Cardiac muscle cell (in vitro differentiated cells and primary cell): ENCODE measurements at regions not wholly inside any gene's neighbourhood (a gene's known extent, or its start where the extent isn't known, plus 50 kb on each side); places are given as distances from the start of the nearest gene placed in this dataset.

Experiments
- DNase-seq, 2 donors: peaks; one replicate each; pipeline versions ENCODE4 v3.0.0 to v3.0.0-alpha.2; 2010 to 2017; ENCODE audit warnings: low read depth in 1 of 2, low spot score in 1 of 2
- H3K27ac ChIP-seq: fragments of 200-600 bp; sonication (generic); 2 replicates; pipeline ENCODE4 v1.5.1; 2016
- H3K27me3 ChIP-seq: fragments of 200-600 bp; sonication (generic); 2 replicates; pipeline ENCODE4 v1.6.0; 2016; ENCODE audit warnings: control low read depth
- H3K36me3 ChIP-seq: fragments of 200-600 bp; sonication (generic); 2 replicates; pipeline ENCODE4 v1.5.1; 2016; ENCODE audit warnings: control low read depth
- H3K4me1 ChIP-seq: fragments of 200-600 bp; sonication (generic); 2 replicates; pipeline ENCODE4 v1.8.1; 2017; ENCODE audit warnings: low read depth, mild to moderate bottlenecking, mixed run types
- H3K4me3 ChIP-seq: fragments of 200-600 bp; sonication (generic); 2 replicates; pipeline ENCODE4 v1.5.1; 2016; ENCODE audit warnings: mild to moderate bottlenecking
- H3K9me3 ChIP-seq: fragments of 200-600 bp; sonication (generic); 2 replicates; pipeline ENCODE4 v1.5.1; 2017; ENCODE audit warnings: low read depth, mild to moderate bottlenecking, control low read depth
- CTCF ChIP-seq: IDR thresholded peaks from 2 replicates; pipeline ENCODE4 v1.5.1; 2012; ENCODE audit warnings: low read depth, mild to moderate bottlenecking, low read length

GRCh38 chr3:11903447-11903846 lies 56.8 kb upstream of the TAMM41 start:
- no peak overlapping the region for H3K27ac ChIP-seq
- no peak for TF ChIP-seq CTCF
- H3K9me3 ChIP-seq = no peaks in the 10 kb centered on the region
- H3K27me3 ChIP-seq = no peaks in the 10 kb centered on the region
- DNase-seq = no peak
- no peaks in the 10 kb centered on the region for H3K36me3 ChIP-seq
- H3K4me3 ChIP-seq = no peak overlapping the region
- no peaks in the 10 kb centered on the region for H3K4me1 ChIP-seq

DNA sequence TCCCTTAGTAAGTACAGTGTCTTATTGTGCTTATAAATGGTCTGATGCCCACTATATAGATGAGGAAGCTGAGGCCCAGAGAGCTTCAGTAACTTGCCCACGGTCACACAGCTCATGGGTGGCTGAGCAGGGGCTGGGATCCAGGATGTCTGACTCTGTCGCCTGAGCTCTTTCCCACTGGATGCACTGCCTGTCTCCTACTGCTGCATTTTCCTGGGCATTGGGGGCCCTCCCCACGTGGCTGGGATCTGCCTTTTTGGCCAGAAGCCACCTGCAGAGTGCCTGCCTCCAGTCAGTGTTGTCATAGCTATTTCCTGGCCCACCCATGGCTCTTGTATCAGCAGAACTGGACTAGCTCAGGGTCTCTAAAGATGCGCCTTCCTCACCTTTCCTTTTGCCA lies 57.5 kb upstream of the TAMM41 start:
- no peak for TF ChIP-seq CTCF
- H3K4me1 ChIP-seq = no peaks in the 10 kb centered on the region
- no peaks in the 10 kb centered on the region for H3K9me3 ChIP-seq
- no peak for DNase-seq
- H3K27me3 ChIP-seq = no peaks in the 10 kb centered on the region
- H3K36me3 ChIP-seq = no peaks in the 10 kb centered on the region
- H3K4me3 ChIP-seq = no peak overlapping the region
- H3K27ac ChIP-seq = no peak overlapping the region

- no peak for DNase-seq
- Histone ChIP-seq H3K36me3 (no peaks in the 10 kb centered on the region), H3K4me1 (no peaks in the 10 kb centered on the region), H3K27ac (no peak overlapping the region), H3K27me3 (no peaks in the 10 kb centered on the region), H3K9me3 (no peaks in the 10 kb centered on the region), H3K4me3 (no peak overlapping the region)
- TF ChIP-seq CTCF = no peak
Observed at GRCh38 chr3:11906407-11906806, 59.7 kb upstream of the TAMM41 start.

DNA sequence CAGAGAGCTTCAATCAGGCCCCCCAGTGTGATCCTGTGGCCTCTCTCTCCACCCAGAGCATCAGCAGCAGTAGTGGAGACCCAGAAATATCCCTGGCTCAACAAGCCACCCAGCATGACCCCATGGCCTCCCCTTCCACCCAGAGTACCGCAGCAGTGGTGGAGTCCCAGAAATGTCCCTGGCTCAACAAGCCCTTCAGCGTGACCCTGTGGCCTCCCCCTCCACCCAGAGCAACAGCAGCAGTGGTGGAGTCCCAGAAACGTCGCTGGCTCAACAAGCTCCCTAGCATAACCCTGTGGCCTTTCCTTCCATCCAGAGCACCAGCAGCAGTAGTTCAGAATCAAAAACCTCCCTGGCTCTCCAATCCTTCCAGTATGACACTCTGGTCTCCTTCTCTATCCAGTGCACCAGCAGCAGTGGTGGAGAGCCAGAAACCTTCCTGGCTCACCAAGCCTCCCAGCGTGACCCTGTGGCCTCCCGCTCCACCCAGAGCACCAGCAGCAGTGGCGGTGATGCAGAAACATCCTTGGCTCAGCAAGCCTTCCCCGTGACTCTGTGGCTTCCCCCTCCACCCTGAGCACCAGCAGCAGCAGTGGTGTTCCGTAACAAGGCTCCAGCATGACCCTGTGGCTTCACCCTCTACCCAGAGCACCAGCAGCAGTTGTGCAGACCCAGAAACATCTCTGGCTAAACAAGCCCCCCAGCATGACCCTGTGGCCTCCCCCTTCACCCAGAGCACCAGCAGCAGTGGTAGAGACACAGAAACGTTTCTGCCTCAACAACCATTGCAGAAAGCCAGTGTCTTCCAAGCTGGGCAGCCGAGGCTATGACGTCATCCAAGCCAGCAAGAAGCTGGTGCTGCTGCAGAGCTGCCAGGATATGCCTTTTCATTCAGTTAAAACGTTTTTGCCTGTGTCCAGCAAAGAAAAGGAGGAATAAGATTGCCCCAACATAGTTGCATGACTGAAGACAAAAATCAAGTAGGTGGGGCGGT lies 61.3 kb upstream of the TAMM41 start:
- Histone ChIP-seq H3K9me3 (no peaks in the 10 kb centered on the region), H3K4me1 (no peaks in the 10 kb centered on the region), H3K27me3 (no peaks in the 10 kb centered on the region), H3K27ac (no peak overlapping the region), H3K36me3 (no peaks in the 10 kb centered on the region), H3K4me3 (no peak overlapping the region)
- TF ChIP-seq CTCF = no peak
- no peak for DNase-seq

DNA sequence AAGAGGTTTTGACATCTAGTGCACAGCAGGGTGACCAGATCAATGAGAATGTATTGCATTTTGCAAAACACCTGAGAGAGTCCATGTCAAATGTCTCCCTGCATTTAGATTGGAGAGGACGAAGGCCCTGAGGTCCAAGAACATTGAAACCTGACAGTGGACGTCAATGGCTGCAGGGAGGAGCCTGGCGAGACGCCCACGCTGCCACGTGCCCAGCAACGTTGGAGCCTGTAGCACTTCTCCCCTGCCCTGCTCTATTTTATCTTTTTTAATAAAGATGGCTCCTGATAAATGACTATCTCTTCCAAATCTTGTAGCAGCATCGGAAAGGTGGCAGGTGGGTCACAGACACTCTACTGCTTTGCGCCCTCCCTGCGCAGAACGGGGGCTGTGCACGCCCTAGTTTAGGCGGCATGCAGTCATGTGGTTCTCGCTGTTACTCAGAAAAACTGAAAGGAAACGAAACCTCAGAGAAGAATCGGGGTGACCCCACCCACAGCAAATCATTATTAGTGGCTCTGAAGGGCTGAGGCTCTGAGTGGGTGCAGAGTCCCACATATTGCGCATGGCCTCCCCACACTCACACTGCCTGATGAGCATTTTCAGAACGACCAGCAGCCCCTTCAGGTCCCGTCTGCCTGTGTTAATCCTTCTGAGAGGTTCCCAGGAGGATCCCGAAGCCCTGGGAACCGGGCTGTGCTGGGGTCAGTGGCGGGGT lies 62.5 kb upstream of the TAMM41 start:
- Histone ChIP-seq H3K36me3 (no peaks in the 10 kb centered on the region), H3K4me1 (no peaks in the 10 kb centered on the region), H3K27me3 (no peaks in the 10 kb centered on the region), H3K4me3 (no peak overlapping the region), H3K27ac (no peak overlapping the region), H3K9me3 (no peaks in the 10 kb centered on the region)
- no peak for TF ChIP-seq CTCF
- no peak for DNase-seq
